Gastrocnemius medialis (tissue), 4 donors: ENCODE measurements at regions not wholly inside any gene's neighbourhood (a gene's known extent, or its start where the extent isn't known, plus 50 kb on each side); places are given as distances from the start of the nearest gene placed in this dataset.

Experiments
- POLR2A ChIP-seq, 2 donors: fragments of 450-650 bp; IDR thresholded peaks; one replicate each; pipeline ENCODE4 v1.6.1; 2017; ENCODE audit warnings: antibody characterized with exemption in 2 of 2, mild to moderate bottlenecking in 2 of 2, moderate library complexity in 2 of 2
- TF ChIP-seq, protein P1 (sequence below), 5 experiments: fragments of 450-650 bp in 3 of 5; fragments of 200-600 bp in 2 of 5; sonication (generic) in 2 of 5; IDR thresholded peaks in 4 of 5; conservative IDR thresholded peaks in 1 of 5; 1 replicate in 4 of 5; 2 replicates in 1 of 5; pipeline ENCODE4 v1.5.1; 2016 to 2019; ENCODE audit warnings: antibody characterized with exemption in 5 of 5, mild to moderate bottlenecking in 3 of 5, moderate library complexity in 3 of 5

DNA sequence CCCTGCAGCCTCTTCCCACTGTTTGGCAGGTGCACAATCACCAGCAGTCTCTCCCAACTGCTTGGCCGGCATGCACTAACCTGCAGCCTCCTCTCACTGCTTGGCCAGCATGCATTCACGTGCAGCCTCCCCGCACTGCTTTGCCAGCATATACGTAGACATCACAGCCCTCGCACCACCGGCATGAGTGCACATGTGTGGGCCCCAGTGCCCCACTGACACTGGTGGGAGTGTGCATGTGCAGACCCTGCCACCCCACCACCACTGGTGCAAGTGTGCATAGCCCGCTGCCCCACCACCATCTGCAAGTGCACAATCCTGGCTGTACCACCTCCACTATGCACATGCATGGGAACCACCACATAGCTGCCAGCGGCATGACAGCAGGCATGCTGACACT is 127.5 kb upstream of the SOX9 start:
- TF ChIP-seq, protein P1, sequence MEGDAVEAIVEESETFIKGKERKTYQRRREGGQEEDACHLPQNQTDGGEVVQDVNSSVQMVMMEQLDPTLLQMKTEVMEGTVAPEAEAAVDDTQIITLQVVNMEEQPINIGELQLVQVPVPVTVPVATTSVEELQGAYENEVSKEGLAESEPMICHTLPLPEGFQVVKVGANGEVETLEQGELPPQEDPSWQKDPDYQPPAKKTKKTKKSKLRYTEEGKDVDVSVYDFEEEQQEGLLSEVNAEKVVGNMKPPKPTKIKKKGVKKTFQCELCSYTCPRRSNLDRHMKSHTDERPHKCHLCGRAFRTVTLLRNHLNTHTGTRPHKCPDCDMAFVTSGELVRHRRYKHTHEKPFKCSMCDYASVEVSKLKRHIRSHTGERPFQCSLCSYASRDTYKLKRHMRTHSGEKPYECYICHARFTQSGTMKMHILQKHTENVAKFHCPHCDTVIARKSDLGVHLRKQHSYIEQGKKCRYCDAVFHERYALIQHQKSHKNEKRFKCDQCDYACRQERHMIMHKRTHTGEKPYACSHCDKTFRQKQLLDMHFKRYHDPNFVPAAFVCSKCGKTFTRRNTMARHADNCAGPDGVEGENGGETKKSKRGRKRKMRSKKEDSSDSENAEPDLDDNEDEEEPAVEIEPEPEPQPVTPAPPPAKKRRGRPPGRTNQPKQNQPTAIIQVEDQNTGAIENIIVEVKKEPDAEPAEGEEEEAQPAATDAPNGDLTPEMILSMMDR (IDR thresholded peaks at IDR 0.05 in 4 of 5, conservative IDR thresholded peaks at IDR 0.05 in 1 of 5) = no peak
- no peak for TF ChIP-seq POLR2A (IDR thresholded peaks at IDR 0.05)
